HG03442 (cell line): ENCODE measurements at regions not wholly inside any gene's neighbourhood (a gene's known extent, or its start where the extent isn't known, plus 50 kb on each side); places are given as distances from the start of the nearest gene placed in this dataset.
A peak's percentile ranks its signal among the peaks of the same experiment; 100 is the strongest.
"Not testable (repeated sequence)": the region's sequence is repeated elsewhere in the genome, so short reads cannot be mapped to it uniquely, and the experiment has no call there.

Source experiments
- ATAC-seq: cut with Tn5 transposase; IDR thresholded peaks from one replicate; pipeline ENCODE4 v1.9.1; 2021; ENCODE audit warnings: mild to moderate bottlenecking, moderate library complexity; ENCODE audit not compliant: unreplicated experiment

- ATAC-seq: no peak
Observed at GRCh38 chr5:154653764-154654485, 101.3 kb upstream of the LARP1 start.

- ATAC-seq: no peak
Observed at GRCh38 chr5:154653418-154653763, 101.8 kb upstream of the LARP1 start.

GRCh38 chr5:154652746-154653417 is 102.3 kb upstream of the LARP1 start:
- no peak for ATAC-seq

GRCh38 chr5:154651795-154652194 is 103.4 kb upstream of the LARP1 start:
- not testable (repeated sequence) for ATAC-seq

- no peak for ATAC-seq
Observed at GRCh38 chr5:154648706-154649105, 106.5 kb upstream of the LARP1 start.

GRCh38 chr5:154648229-154648628 is 106.9 kb upstream of the LARP1 start:
- no peak for ATAC-seq

GRCh38 chr5:154647761-154648145 is 107.4 kb upstream of the LARP1 start:
- no peak for ATAC-seq

GRCh38 chr5:154647114-154647760 is 107.9 kb upstream of the LARP1 start:
- ATAC-seq: peak; percentile 56

- peak; percentile 7 for ATAC-seq
Observed at GRCh38 chr5:154646745-154647113, 108.4 kb upstream of the LARP1 start.

GRCh38 chr5:154644745-154645411 is 110.3 kb upstream of the LARP1 start:
- ATAC-seq: no peak

GRCh38 chr5:154642499-154643245 is 112.5 kb upstream of the LARP1 start:
- ATAC-seq: no peak

- ATAC-seq: not testable (repeated sequence)
Observed at GRCh38 chr5:154640213-154640831, 114.9 kb upstream of the LARP1 start.

GRCh38 chr5:154636786-154637185 is 118.4 kb upstream of the LARP1 start:
- not testable (repeated sequence) for ATAC-seq

GRCh38 chr5:154636271-154636670 is 118.9 kb upstream of the LARP1 start:
- ATAC-seq: not testable (repeated sequence)

- not testable (repeated sequence) for ATAC-seq
Observed at GRCh38 chr5:154633744-154634143, 121.4 kb upstream of the LARP1 start.

- ATAC-seq: no peak
Observed at GRCh38 chr5:154631141-154631540, 124.0 kb upstream of the LARP1 start.

- no peak for ATAC-seq
Observed at GRCh38 chr5:154630410-154630809, 124.8 kb upstream of the LARP1 start.

- ATAC-seq: no peak
Observed at GRCh38 chr5:154628685-154629084, 126.5 kb upstream of the LARP1 start.

GRCh38 chr5:154627698-154628678 is 127.2 kb upstream of the LARP1 start:
- ATAC-seq: no peak
